ENCODE measurements at regions not wholly inside any gene's neighbourhood (a gene's known extent, or its start where the extent isn't known, plus 50 kb on each side); places are given as distances from the start of the nearest gene placed in this dataset.

DNA sequence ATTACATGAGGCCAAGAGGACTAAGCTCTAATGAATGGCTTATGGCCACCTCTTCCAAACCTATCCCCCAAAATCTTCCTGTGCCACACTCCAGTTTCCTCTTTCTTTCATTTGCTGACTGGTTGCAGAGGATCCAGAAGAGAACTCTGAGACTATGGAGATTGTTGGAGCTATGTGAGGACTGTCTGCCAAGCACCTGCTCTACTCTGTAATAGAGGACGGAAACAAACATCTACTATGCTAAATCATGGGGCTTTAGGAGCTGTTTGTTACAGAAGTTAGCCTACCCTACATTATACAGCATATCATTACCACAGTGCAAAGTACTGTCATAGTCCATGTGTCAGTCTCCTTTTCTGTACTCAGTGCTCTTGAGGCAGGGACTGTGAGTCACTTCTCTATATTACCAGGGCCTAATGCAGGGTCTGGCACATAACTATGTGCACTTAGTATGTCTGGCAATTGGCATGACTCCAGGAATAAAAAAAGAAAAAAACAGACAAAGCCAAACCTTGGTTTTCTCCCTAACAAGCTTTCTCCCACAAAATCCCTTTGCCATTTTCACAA is 95.1 kb downstream of the RPAP3 start:
- TF ChIP-seq ZNF2 (tag by site-specific recombination; IDR thresholded peaks at IDR 0.05) (no peak), ZNF394 (tag by site-specific recombination; IDR thresholded peaks at IDR 0.05; ENCODE audit: borderline replicate concordance) (no peak), ZNF16 (tag by site-specific recombination; IDR thresholded peaks at IDR 0.05; ENCODE audit: low read depth) (no peak), KLF10 (tag by site-specific recombination; IDR thresholded peaks at IDR 0.05) (no peak), ZNF768 (tag by site-specific recombination; IDR thresholded peaks at IDR 0.05) (no peak), ZNF501 (tag by site-specific recombination; IDR thresholded peaks at IDR 0.05) (no peak), MEIS1 (CRISPR knock-in tag; IDR thresholded peaks at IDR 0.05; ENCODE audit: borderline replicate concordance) (no peak), SP2 (tag by site-specific recombination; IDR thresholded peaks at IDR 0.05) (no peak), ZBTB21 (tag by site-specific recombination; IDR thresholded peaks at IDR 0.05) (no peak), YY1 (tag by site-specific recombination; IDR thresholded peaks at IDR 0.05) (no peak), ZNF133 (tag by site-specific recombination; IDR thresholded peaks at IDR 0.05) (no peak), ZNF146 (tag by site-specific recombination; IDR thresholded peaks at IDR 0.05) (no peak)
- TF ChIP-seq, protein P1, sequence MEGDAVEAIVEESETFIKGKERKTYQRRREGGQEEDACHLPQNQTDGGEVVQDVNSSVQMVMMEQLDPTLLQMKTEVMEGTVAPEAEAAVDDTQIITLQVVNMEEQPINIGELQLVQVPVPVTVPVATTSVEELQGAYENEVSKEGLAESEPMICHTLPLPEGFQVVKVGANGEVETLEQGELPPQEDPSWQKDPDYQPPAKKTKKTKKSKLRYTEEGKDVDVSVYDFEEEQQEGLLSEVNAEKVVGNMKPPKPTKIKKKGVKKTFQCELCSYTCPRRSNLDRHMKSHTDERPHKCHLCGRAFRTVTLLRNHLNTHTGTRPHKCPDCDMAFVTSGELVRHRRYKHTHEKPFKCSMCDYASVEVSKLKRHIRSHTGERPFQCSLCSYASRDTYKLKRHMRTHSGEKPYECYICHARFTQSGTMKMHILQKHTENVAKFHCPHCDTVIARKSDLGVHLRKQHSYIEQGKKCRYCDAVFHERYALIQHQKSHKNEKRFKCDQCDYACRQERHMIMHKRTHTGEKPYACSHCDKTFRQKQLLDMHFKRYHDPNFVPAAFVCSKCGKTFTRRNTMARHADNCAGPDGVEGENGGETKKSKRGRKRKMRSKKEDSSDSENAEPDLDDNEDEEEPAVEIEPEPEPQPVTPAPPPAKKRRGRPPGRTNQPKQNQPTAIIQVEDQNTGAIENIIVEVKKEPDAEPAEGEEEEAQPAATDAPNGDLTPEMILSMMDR (tag by site-specific recombination; IDR thresholded peaks at IDR 0.05) = no peak
- TF ChIP-seq, protein P2, sequence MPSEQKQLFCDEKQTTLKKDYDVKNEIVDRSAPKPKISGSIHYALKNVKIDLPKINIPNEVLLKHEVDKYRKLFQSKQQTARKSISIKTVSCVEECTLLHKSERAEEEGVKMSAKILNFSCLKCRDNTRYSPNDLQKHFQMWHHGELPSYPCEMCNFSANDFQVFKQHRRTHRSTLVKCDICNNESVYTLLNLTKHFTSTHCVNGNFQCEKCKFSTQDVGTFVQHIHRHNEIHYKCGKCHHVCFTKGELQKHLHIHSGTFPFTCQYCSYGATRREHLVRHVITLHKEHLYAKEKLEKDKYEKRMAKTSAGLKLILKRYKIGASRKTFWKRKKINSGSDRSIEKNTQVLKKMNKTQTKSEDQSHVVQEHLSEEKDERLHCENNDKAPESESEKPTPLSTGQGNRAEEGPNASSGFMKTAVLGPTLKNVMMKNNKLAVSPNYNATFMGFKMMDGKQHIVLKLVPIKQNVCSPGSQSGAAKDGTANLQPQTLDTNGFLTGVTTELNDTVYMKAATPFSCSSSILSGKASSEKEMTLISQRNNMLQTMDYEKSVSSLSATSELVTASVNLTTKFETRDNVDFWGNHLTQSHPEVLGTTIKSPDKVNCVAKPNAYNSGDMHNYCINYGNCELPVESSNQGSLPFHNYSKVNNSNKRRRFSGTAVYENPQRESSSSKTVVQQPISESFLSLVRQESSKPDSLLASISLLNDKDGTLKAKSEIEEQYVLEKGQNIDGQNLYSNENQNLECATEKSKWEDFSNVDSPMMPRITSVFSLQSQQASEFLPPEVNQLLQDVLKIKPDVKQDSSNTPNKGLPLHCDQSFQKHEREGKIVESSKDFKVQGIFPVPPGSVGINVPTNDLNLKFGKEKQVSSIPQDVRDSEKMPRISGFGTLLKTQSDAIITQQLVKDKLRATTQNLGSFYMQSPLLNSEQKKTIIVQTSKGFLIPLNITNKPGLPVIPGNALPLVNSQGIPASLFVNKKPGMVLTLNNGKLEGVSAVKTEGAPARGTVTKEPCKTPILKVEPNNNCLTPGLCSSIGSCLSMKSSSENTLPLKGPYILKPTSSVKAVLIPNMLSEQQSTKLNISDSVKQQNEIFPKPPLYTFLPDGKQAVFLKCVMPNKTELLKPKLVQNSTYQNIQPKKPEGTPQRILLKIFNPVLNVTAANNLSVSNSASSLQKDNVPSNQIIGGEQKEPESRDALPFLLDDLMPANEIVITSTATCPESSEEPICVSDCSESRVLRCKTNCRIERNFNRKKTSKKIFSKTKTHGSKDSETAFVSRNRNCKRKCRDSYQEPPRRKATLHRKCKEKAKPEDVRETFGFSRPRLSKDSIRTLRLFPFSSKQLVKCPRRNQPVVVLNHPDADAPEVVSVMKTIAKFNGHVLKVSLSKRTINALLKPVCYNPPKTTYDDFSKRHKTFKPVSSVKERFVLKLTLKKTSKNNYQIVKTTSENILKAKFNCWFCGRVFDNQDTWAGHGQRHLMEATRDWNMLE (tag by site-specific recombination; conservative IDR thresholded peaks at IDR 0.05; ENCODE audit: low read depth) = no peak
